ENCODE measurements at regions not wholly inside any gene's neighbourhood (a gene's known extent, or its start where the extent isn't known, plus 50 kb on each side); places are given as distances from the start of the nearest gene placed in this dataset.

- H3K27ac ChIP-seq = no peak overlapping the region
- no peak for ATAC-seq
- 25 to 34% methylated on average over 8 of the region's 8 CpGs for WGBS, 2 donors (ENCODE audit: low coverage in 1 of 2)
- H3K36me3 ChIP-seq = no peaks in the 10 kb centered on the region
- H3K4me1 ChIP-seq = peaks cover 5 to 20% (median 10%) of the 10 kb centered on the region in 3 donors
- no peaks in the 10 kb centered on the region for H3K9me3 ChIP-seq
- no peak overlapping the region for H3K4me3 ChIP-seq
- no peak for TF ChIP-seq POLR2AphosphoS5 (IDR thresholded peaks at IDR 0.05)
- no peaks in the 10 kb centered on the region for H3K27me3 ChIP-seq
Measured at GRCh38 chr2:223538920-223539440, 63.2 kb downstream of the SCG2 start.

- ATAC-seq = no peak
- Histone ChIP-seq H3K4me1 (peaks cover 5 to 20% (median 10%) of the 10 kb centered on the region in 3 donors), H3K4me3 (no peak overlapping the region), H3K36me3 (no peaks in the 10 kb centered on the region), H3K27me3 (no peaks in the 10 kb centered on the region), H3K9me3 (no peaks in the 10 kb centered on the region), H3K27ac (no peak overlapping the region)
- TF ChIP-seq, protein P1, sequence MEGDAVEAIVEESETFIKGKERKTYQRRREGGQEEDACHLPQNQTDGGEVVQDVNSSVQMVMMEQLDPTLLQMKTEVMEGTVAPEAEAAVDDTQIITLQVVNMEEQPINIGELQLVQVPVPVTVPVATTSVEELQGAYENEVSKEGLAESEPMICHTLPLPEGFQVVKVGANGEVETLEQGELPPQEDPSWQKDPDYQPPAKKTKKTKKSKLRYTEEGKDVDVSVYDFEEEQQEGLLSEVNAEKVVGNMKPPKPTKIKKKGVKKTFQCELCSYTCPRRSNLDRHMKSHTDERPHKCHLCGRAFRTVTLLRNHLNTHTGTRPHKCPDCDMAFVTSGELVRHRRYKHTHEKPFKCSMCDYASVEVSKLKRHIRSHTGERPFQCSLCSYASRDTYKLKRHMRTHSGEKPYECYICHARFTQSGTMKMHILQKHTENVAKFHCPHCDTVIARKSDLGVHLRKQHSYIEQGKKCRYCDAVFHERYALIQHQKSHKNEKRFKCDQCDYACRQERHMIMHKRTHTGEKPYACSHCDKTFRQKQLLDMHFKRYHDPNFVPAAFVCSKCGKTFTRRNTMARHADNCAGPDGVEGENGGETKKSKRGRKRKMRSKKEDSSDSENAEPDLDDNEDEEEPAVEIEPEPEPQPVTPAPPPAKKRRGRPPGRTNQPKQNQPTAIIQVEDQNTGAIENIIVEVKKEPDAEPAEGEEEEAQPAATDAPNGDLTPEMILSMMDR (IDR thresholded peaks at IDR 0.05) = no peak
- TF ChIP-seq POLR2A (IDR thresholded peaks at IDR 0.05) = no peak
- no peak for TF ChIP-seq EP300 (IDR thresholded peaks at IDR 0.05)
- TF ChIP-seq POLR2AphosphoS5 (IDR thresholded peaks at IDR 0.05) = no peak
- 50 to 95% methylated on average over 2 of the region's 2 CpGs for WGBS, 2 donors (ENCODE audit: low coverage in 1 of 2)
Measured at GRCh38 chr2:223541546-223541945, 60.6 kb downstream of the SCG2 start.

- Histone ChIP-seq H3K36me3 (no peaks in the 10 kb centered on the region), H3K27me3 (no peaks in the 10 kb centered on the region), H3K27ac (no peak overlapping the region), H3K4me1 (peaks cover 5 to 20% (median 10%) of the 10 kb centered on the region in 3 donors), H3K4me3 (no peak overlapping the region), H3K9me3 (no peaks in the 10 kb centered on the region)
- WGBS, 2 donors (ENCODE audit: low coverage in 1 of 2) = 83 to 91% methylated on average over 3 to 6 of the region's 7 CpGs
- TF ChIP-seq, protein P1 (IDR thresholded peaks at IDR 0.05) = no peak
- TF ChIP-seq POLR2A (IDR thresholded peaks at IDR 0.05) = no peak
- TF ChIP-seq EP300 (IDR thresholded peaks at IDR 0.05) = no peak
- no peak for TF ChIP-seq POLR2AphosphoS5 (IDR thresholded peaks at IDR 0.05)
- no peak for ATAC-seq
Measured at GRCh38 chr2:223542501-223542900, 59.7 kb downstream of the SCG2 start.

GRCh38 chr2:223545406-223545805 is 56.8 kb downstream of the SCG2 start:
- Histone ChIP-seq H3K4me3 (no peak overlapping the region), H3K27ac (no peak overlapping the region), H3K4me1 (no peaks in the 10 kb centered on the region), H3K9me3 (no peaks in the 10 kb centered on the region), H3K36me3 (no peaks in the 10 kb centered on the region), H3K27me3 (no peaks in the 10 kb centered on the region)
- TF ChIP-seq POLR2AphosphoS5 (IDR thresholded peaks at IDR 0.05) (no peak), POLR2A (IDR thresholded peaks at IDR 0.05) (no peak), EP300 (IDR thresholded peaks at IDR 0.05) (no peak)
- TF ChIP-seq, protein P1 (IDR thresholded peaks at IDR 0.05) = no peak
- 58 to 66% methylated on average over 2 of the region's 2 CpGs for WGBS, 2 donors (ENCODE audit: low coverage in 1 of 2)
- ATAC-seq = no peak

DNA sequence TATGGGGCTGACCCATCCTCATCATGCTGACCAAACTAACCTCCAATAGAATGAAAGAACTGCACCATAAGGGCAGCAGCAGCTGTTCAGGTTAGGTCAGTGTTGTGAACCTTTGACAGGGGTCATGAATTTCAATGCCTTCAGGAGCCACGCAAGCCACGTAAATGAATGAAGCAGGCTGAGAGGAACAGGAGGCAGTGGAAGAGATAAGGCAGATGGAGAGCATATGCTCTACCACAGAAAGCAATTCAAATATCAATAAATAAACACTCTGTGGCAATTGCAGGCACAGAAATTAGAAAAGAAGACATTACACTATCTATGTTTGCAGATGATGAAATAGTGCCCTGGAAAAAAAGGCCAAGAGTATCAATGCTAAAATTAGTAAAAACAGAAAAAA is 56.3 kb downstream of the SCG2 start:
- WGBS, 2 donors (ENCODE audit: low coverage in 1 of 2) = 59% methylated on average over 2 of the region's 2 CpGs; no CpG with 5 or more reads in 1 of the 2 donors

More for the DNA sequence above, 56.3 kb downstream of the SCG2 start:
- Histone ChIP-seq H3K9me3 (no peaks in the 10 kb centered on the region), H3K4me1 (no peaks in the 10 kb centered on the region), H3K36me3 (no peaks in the 10 kb centered on the region), H3K27me3 (no peaks in the 10 kb centered on the region), H3K27ac (no peak overlapping the region), H3K4me3 (no peak overlapping the region)
- no peak for ATAC-seq
- TF ChIP-seq, protein P1 (IDR thresholded peaks at IDR 0.05) = no peak
- no peak for TF ChIP-seq EP300 (IDR thresholded peaks at IDR 0.05)
- no peak for TF ChIP-seq POLR2A (IDR thresholded peaks at IDR 0.05)
- TF ChIP-seq POLR2AphosphoS5 (IDR thresholded peaks at IDR 0.05) = no peak

Small RNAs in the stretch of these regions (small RNA-seq; reads per million reads assigned to genes)
- gene HIGD1AP4 = 0 reads per million in 4 donors
- 0 reads per million in 4 donors for gene RN7SL807P
